Osteocyte (in vitro differentiated cells): ENCODE measurements at regions not wholly inside any gene's neighbourhood (a gene's known extent, or its start where the extent isn't known, plus 50 kb on each side); places are given as distances from the start of the nearest gene placed in this dataset.

Experiments
- DNase-seq: peaks from one replicate; pipeline ENCODE4 v3.0.0; 2021; ENCODE audit warnings: mixed read lengths; ENCODE audit not compliant: unreplicated experiment; ENCODE audit errors: extremely low spot score
- H3K27ac Mint-ChIP-seq: one replicate; pipeline ENCODE4 v1.8.0; 2021; ENCODE audit warnings: mild to moderate bottlenecking, mixed read lengths; ENCODE audit not compliant: unreplicated experiment
- H3K27me3 Mint-ChIP-seq: one replicate; pipeline ENCODE4 v1.8.0; 2021; ENCODE audit warnings: mixed read lengths; ENCODE audit not compliant: unreplicated experiment
- H3K36me3 Mint-ChIP-seq: one replicate; pipeline ENCODE4 v1.8.0; 2021; ENCODE audit warnings: mixed read lengths; ENCODE audit not compliant: unreplicated experiment
- H3K4me1 Mint-ChIP-seq: one replicate; pipeline ENCODE4 v1.8.0; 2021; ENCODE audit warnings: mixed read lengths; ENCODE audit not compliant: unreplicated experiment
- H3K4me3 Mint-ChIP-seq: one replicate; pipeline ENCODE4 v1.8.0; 2021; ENCODE audit warnings: mild to moderate bottlenecking, moderate library complexity, mixed read lengths; ENCODE audit not compliant: unreplicated experiment
- H3K9me3 Mint-ChIP-seq: one replicate; pipeline ENCODE4 v1.8.0; 2021; ENCODE audit warnings: mixed read lengths; ENCODE audit not compliant: unreplicated experiment
- TF ChIP-seq, protein P1 (sequence below): fragments of 200-600 bp; sonication (generic); IDR thresholded peaks from 2 replicates; pipeline ENCODE4 v1.5.0; 2021; ENCODE audit warnings: antibody characterized with exemption, mild to moderate bottlenecking, moderate library complexity

DNA sequence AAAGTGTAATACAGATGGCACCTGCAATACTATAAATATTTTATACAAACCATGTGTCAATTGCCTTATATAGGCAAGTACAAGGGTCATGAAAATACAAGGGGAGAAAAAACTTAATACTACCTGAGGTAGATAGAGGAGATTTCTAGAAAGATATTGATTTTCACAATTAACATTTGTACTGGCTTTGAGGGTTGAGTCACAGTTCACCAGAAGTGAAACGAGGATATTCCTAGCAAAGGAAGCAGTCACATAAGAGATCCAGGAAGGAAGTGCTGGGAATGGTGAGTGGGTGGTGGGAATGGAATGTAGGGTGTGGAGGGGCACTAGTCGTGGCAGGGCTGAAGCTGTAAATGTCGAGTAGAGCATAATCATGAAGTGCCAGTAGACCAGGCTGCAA, 108.7 kb downstream of the P2RY1 start:
- no peaks in the 10 kb centered on the region for H3K9me3 Mint-ChIP-seq
- DNase-seq, result no peak
- H3K4me1 Mint-ChIP-seq, result no peaks in the 10 kb centered on the region
- H3K27me3 Mint-ChIP-seq, result peaks cover 3% of the 10 kb centered on the region
- TF ChIP-seq, protein P1, sequence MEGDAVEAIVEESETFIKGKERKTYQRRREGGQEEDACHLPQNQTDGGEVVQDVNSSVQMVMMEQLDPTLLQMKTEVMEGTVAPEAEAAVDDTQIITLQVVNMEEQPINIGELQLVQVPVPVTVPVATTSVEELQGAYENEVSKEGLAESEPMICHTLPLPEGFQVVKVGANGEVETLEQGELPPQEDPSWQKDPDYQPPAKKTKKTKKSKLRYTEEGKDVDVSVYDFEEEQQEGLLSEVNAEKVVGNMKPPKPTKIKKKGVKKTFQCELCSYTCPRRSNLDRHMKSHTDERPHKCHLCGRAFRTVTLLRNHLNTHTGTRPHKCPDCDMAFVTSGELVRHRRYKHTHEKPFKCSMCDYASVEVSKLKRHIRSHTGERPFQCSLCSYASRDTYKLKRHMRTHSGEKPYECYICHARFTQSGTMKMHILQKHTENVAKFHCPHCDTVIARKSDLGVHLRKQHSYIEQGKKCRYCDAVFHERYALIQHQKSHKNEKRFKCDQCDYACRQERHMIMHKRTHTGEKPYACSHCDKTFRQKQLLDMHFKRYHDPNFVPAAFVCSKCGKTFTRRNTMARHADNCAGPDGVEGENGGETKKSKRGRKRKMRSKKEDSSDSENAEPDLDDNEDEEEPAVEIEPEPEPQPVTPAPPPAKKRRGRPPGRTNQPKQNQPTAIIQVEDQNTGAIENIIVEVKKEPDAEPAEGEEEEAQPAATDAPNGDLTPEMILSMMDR, result no peak
- H3K27ac Mint-ChIP-seq, result no peak overlapping the region
- H3K36me3 Mint-ChIP-seq, result no peaks in the 10 kb centered on the region
- H3K4me3 Mint-ChIP-seq, result no peak overlapping the region

DNA sequence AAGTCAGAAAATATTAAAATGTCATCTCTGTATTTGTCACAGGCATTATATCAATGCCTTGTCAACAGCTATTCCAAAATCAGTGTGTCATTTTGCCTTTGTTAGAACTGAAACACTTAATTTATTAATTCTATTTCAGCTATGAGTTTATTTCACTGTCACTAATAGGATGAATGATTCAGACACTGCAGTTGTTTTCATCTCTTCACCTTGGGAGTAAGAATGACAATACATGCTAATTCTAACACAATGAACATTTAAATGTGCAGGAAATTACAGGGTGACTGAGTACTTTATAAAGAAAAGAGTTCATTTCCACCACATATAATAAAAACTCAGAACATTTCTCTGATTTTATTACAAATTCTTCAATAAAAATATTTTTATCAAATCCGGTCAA, 109.7 kb downstream of the P2RY1 start:
- no peaks in the 10 kb centered on the region for H3K9me3 Mint-ChIP-seq
- no peak overlapping the region for H3K4me3 Mint-ChIP-seq
- TF ChIP-seq, protein P1, result no peak
- H3K4me1 Mint-ChIP-seq, result no peaks in the 10 kb centered on the region
- no peak overlapping the region for H3K27ac Mint-ChIP-seq
- H3K36me3 Mint-ChIP-seq, result no peaks in the 10 kb centered on the region
- peaks cover 6% of the 10 kb centered on the region for H3K27me3 Mint-ChIP-seq
- no peak for DNase-seq

DNA sequence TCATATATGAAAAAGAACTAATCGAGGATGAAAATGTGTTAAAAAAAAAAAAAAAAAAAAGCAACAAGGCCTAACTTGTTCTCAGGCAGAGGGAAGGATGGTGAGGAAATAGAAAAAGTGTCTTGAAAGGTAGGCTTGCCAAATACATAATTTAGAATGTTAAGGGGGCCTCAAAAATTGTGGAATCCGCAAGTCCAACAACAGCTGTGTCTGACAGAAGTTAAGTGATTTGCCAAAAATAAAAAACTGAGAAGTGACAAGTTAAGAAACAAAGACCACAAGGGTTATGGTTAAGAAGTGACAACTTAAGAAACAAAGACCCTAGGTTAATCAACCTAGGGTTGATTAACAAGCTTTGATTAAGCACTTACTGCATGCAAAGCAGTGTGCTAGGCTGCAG, 110.6 kb downstream of the P2RY1 start:
- no peak overlapping the region for H3K27ac Mint-ChIP-seq
- peaks cover 12% of the 10 kb centered on the region for H3K27me3 Mint-ChIP-seq
- DNase-seq, result no peak
- no peak overlapping the region for H3K4me3 Mint-ChIP-seq
- TF ChIP-seq, protein P1, result no peak
- no peaks in the 10 kb centered on the region for H3K36me3 Mint-ChIP-seq
- no peaks in the 10 kb centered on the region for H3K4me1 Mint-ChIP-seq
- no peaks in the 10 kb centered on the region for H3K9me3 Mint-ChIP-seq

DNA sequence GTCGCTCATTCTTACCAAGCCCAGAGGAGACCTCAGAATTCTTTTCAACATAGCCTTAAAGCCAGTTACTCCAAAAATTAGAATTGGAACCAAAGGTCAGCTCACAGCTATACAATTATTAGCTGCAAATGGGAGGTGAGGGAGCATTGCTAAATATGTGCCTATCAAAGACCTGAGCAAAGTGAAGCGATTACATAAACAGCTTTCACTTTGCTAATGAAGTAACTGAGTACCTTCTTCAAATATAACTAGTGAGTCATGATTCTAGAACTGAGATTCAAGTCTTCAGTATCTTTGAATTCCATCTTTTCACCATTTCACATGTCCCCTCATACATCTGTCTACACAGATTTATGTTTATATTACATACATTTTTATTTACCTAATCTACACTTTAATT, 122.6 kb downstream of the P2RY1 start:
- no peak overlapping the region for H3K4me3 Mint-ChIP-seq
- H3K27ac Mint-ChIP-seq, result no peak overlapping the region

DNA sequence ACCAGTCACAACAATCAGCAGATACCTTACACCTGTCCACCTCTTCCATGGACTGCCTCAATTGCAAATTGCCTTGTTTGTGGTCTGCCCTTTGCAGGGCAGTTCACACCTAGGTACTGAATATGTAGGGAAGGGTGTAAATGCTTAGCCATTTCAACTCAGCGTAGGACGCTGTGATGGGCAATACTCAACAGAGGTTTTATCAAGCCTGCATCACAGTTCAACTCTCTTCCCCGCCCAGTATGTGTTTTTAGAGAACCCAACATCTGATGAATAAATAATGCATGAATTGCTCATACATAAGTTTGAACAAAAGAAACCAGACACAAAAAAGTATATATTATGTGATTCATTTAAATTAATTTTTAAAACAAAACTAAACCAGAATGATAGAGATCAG, 124.4 kb downstream of the P2RY1 start:
- H3K27ac Mint-ChIP-seq, result no peak overlapping the region
- no peaks in the 10 kb centered on the region for H3K9me3 Mint-ChIP-seq
- no peak for DNase-seq
- H3K4me1 Mint-ChIP-seq, result no peaks in the 10 kb centered on the region
- H3K4me3 Mint-ChIP-seq, result no peak overlapping the region
- no peaks in the 10 kb centered on the region for H3K36me3 Mint-ChIP-seq
- TF ChIP-seq, protein P1, result no peak
- no peaks in the 10 kb centered on the region for H3K27me3 Mint-ChIP-seq

More for the DNA sequence above, 122.6 kb downstream of the P2RY1 start:
- Mint-ChIP-seq H3K4me1 (no peaks in the 10 kb centered on the region), H3K9me3 (no peaks in the 10 kb centered on the region), H3K36me3 (no peaks in the 10 kb centered on the region), H3K27me3 (no peaks in the 10 kb centered on the region)
- DNase-seq, result no peak
- TF ChIP-seq, protein P1, result no peak
